IMR-90 (cell line): ENCODE measurements at regions not wholly inside any gene's neighbourhood (a gene's known extent, or its start where the extent isn't known, plus 50 kb on each side); places are given as distances from the start of the nearest gene placed in this dataset.

Experiments
- ATAC-seq: fragments of 200-7000 bp; cut with Tn5 transposase; 2 replicates; pipeline ENCODE4 v1.9.1; 2020; ENCODE audit warnings: low read depth, mild to moderate bottlenecking, moderate library complexity
- BruUV-seq: library from RNA; stranded (reverse); fragments of 400-500 nt; replicated peaks from 2 replicates; lab custom pipeline; 2021; lab: Mats Ljungman, UMichigan
- CTCF ChIA-PET: fragments of 300-600 bp; formaldehyde crosslinking; extraction: SDS; loops from one replicate; lab custom pipeline; 2021; ENCODE audit warnings: antibody characterized with exemption; lab: Yijun Ruan, JAX
- POLR2A ChIA-PET: fragments of 300-600 bp; sonication (Branson Sonifier 250); formaldehyde crosslinking; loops from one replicate; lab custom pipeline; 2022; ENCODE audit warnings: antibody characterized with exemption; ENCODE audit not compliant: unreplicated experiment; lab: Charles Lee
- DNase-seq: peaks from one replicate; pipeline ENCODE4 v3.0.0; 2013
- H2AFZ ChIP-seq: replicated peaks from 2 replicates; pipeline ENCODE3; 2013; ENCODE audit warnings: low read length, mild to moderate bottlenecking; ENCODE audit not compliant: poor library complexity
- H2AK5ac ChIP-seq: 2 replicates; pipeline ENCODE4 v1.6.1; 2013; ENCODE audit warnings: low read depth, low read length, inconsistent platforms
- H2AK9ac ChIP-seq: replicated peaks from 2 replicates; pipeline ENCODE3; 2013; ENCODE audit warnings: mild to moderate bottlenecking, low read depth, low read length, moderate library complexity; ENCODE audit not compliant: poor library complexity
- H2BK120ac ChIP-seq: 2 replicates; pipeline ENCODE4 v1.6.1; 2013; ENCODE audit warnings: low read depth, low read length, inconsistent platforms
- H2BK15ac ChIP-seq: 3 replicates; pipeline ENCODE4 v1.6.1; 2013; ENCODE audit warnings: low read depth, low read length, inconsistent platforms
- H2BK20ac ChIP-seq: 2 replicates; pipeline ENCODE4 v1.6.1; 2013; ENCODE audit warnings: low read depth, mild to moderate bottlenecking, inconsistent platforms, low read length, moderate library complexity
- H2BK5ac ChIP-seq: 2 replicates; pipeline ENCODE4 v1.6.1; 2013; ENCODE audit warnings: mild to moderate bottlenecking, low read depth, low read length, inconsistent platforms; ENCODE audit not compliant: poor library complexity, severe bottlenecking
- H3K14ac ChIP-seq: replicated peaks from 2 replicates; pipeline ENCODE4 v1.6.1; 2013; ENCODE audit warnings: low read depth, low read length, inconsistent platforms
- H3K18ac ChIP-seq: 2 replicates; pipeline ENCODE4 v1.6.1; 2013; ENCODE audit warnings: low read depth, low read length, control low read depth
- H3K23ac ChIP-seq: 2 replicates; pipeline ENCODE4 v1.6.1; 2013; ENCODE audit warnings: low read depth, low read length, inconsistent platforms
- H3K27ac ChIP-seq: 2 replicates; pipeline ENCODE4 v1.5.1; 2013; ENCODE audit warnings: mild to moderate bottlenecking, control low read depth, low read length; ENCODE audit not compliant: insufficient read depth
- H3K27me3 ChIP-seq: 2 replicates; pipeline ENCODE4 v1.6.1; 2013; ENCODE audit warnings: low read length; ENCODE audit not compliant: control insufficient read depth, insufficient read depth
- H3K36me3 ChIP-seq: 2 replicates; pipeline ENCODE4 v1.6.1; 2013; ENCODE audit warnings: low read length, mixed read lengths; ENCODE audit not compliant: control insufficient read depth, insufficient read depth
- H3K4ac ChIP-seq: 2 replicates; pipeline ENCODE4 v1.6.1; 2013; ENCODE audit warnings: low read depth, low read length, inconsistent platforms
- H3K4me1 ChIP-seq: 2 replicates; pipeline ENCODE4 v1.6.1; 2013; ENCODE audit warnings: low read length, mixed read lengths; ENCODE audit not compliant: control insufficient read depth, insufficient read depth
- H3K4me2 ChIP-seq: 2 replicates; pipeline ENCODE4 v1.6.1; 2013; ENCODE audit warnings: low read depth, mild to moderate bottlenecking, control low read depth, low read length, moderate library complexity
- H3K4me3 ChIP-seq: 2 replicates; pipeline ENCODE4 v1.5.1; 2013; ENCODE audit warnings: low read depth, mild to moderate bottlenecking, control low read depth, low read length, moderate library complexity; ENCODE audit not compliant: insufficient read depth
- H3K56ac ChIP-seq: 2 replicates; pipeline ENCODE4 v1.6.1; 2013; ENCODE audit warnings: low read length, inconsistent platforms; ENCODE audit not compliant: insufficient read depth; ENCODE audit errors: extremely low read depth
- H3K79me1 ChIP-seq, 2 experiments: 2 replicates each; pipeline ENCODE4 v1.6.1; 2013; ENCODE audit warnings: low read length in 2 of 2, inconsistent platforms in 1 of 2, low read depth in 1 of 2
- H3K9ac ChIP-seq: 2 replicates; pipeline ENCODE4 v1.6.1; 2013; ENCODE audit warnings: low read depth, low read length, control low read depth
- H3K9me1 ChIP-seq: 2 replicates; pipeline ENCODE4 v1.6.1; 2013; ENCODE audit warnings: low read length, inconsistent platforms; ENCODE audit not compliant: insufficient read depth
- H3K9me3 ChIP-seq: 2 replicates; pipeline ENCODE4 v1.6.1; 2013; ENCODE audit warnings: low read length; ENCODE audit not compliant: control insufficient read depth, insufficient read depth
- H4K20me1 ChIP-seq: 2 replicates; pipeline ENCODE4 v1.6.1; 2013; ENCODE audit warnings: low read length, inconsistent platforms; ENCODE audit not compliant: insufficient read depth
- H4K5ac ChIP-seq: 2 replicates; pipeline ENCODE4 v1.6.1; 2013; ENCODE audit warnings: mild to moderate bottlenecking, low read depth, low read length, control low read depth
- H4K8ac ChIP-seq, 2 experiments: 2 replicates each; pipeline ENCODE4 v1.6.1; 2013; ENCODE audit warnings: low read depth in 2 of 2, low read length in 2 of 2, control low read depth in 1 of 2, inconsistent platforms in 1 of 2
- H4K91ac ChIP-seq: 2 replicates; pipeline ENCODE4 v1.6.1; 2013; ENCODE audit warnings: low read depth, low read length, inconsistent platforms; ENCODE audit not compliant: insufficient read depth
- CHD1 ChIP-seq: IDR thresholded peaks from 2 replicates; pipeline ENCODE4 v1.6.1; 2012; ENCODE audit warnings: low read depth, low read length, improper control_type of control experiment
- FOS ChIP-seq: fragments of 150-350 bp; IDR thresholded peaks from 2 replicates; pipeline ENCODE4 v1.6.1; 2016; ENCODE audit warnings: low read depth, low read length
- MAFK ChIP-seq: IDR thresholded peaks from 2 replicates; pipeline ENCODE4 v1.6.1; 2012; ENCODE audit warnings: low read depth, low read length, improper control_type of control experiment
- SMC3 ChIP-seq: fragments of 150-350 bp; IDR thresholded peaks from 2 replicates; pipeline ENCODE4 v1.6.1; 2016; ENCODE audit warnings: low read depth, mild to moderate bottlenecking, antibody characterized with exemption, low read length, moderate library complexity
- WGBS, 2 experiments: methylation state at CpG; one replicate each; pipeline versions ENCODE4 v1.1.5 to v1.1.7; 2013; ENCODE audit warnings: missing lambda C conversion rate in 2 of 2; ENCODE audit not compliant: insufficient read length in 1 of 2; ENCODE audit errors: extremely low coverage in 2 of 2; 5-methylcytosine and 5-hydroxymethylcytosine counted together
- dilution Hi-C: fragments of 300-500 bp; cut with HindIII; formaldehyde crosslinking; loops from one replicate; pipeline ENCODE4 v1.14.3; 2018; ENCODE audit warnings: low sequenced_read_pairs; ENCODE audit not compliant: unreplicated experiment
- in situ Hi-C: fragments of 300-500 bp; cut with MboI; formaldehyde crosslinking; loops from 3 replicates; pipeline ENCODE4 v1.14.3; 2019; ENCODE audit warnings: low sequenced_read_pairs, inconsistent platforms, mixed read lengths
- intact Hi-C: fragments of 100-400 bp; cut with micrococcal nuclease; formaldehyde crosslinking; loops from 2 replicates; pipeline ENCODE4 v1.10.0; 2022

DNA sequence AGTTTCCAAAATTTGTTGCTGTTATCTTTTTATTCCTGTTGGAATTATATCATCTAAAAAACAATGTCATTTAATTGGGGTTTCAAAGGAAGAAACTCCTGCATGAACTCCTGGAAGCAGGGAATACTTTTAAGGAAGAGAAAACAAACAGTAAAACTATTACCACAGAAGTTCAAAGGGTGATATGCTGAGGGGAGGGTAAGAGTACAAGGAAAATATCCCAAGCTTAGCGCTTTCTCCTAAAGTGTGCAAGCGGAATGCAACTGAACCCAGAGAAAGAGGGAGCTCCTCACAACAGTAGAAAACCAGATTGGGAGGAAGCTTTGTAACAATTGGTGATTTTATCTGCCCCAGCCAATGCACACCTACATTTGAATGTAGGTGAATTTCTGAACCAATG lies 175.1 kb downstream of the NUFIP1 start:
- H3K4me1 ChIP-seq, result peaks cover 25% of the 10 kb centered on the region
- no peak overlapping the region; the same call in 1 of the 2 replicates for H2AK5ac ChIP-seq
- WGBS, 2 experiments, result no CpG with 5 or more reads among the region's 2 CpGs
- H3K14ac ChIP-seq, result peak overlapping the region; percentile 24; the same call in 1 of the 2 replicates
- peaks cover 23% of the 10 kb centered on the region for H3K9me1 ChIP-seq
- peak overlapping the region; percentile 64; the same call in 1 of the 2 replicates for H3K4ac ChIP-seq
- no peak overlapping the region for H2AK9ac ChIP-seq
- in situ Hi-C loops, result no loop called here
- no peak overlapping the region for H3K23ac ChIP-seq
- ATAC-seq, result no peak
- H3K27ac ChIP-seq, result no peak overlapping the region
- H3K56ac ChIP-seq, result no peak overlapping the region
- H2BK5ac ChIP-seq, result no peak overlapping the region
- H2BK120ac ChIP-seq, result no peak overlapping the region; the same call in 1 of the 2 replicates
- H2BK20ac ChIP-seq, result peak overlapping the region; percentile 75
- ChIA-PET POLR2A (no interaction called here), CTCF (interaction anchor here (0.6 to 0.9 kb wide), 2 partner anchors 240 to 335 kb away, joined by 3 read pairs; no protein-coding TSS in a partner anchor)
- no peak overlapping the region for H3K9ac ChIP-seq
- H3K4me3 ChIP-seq, result no peak overlapping the region
- no peak overlapping the region for H3K4me2 ChIP-seq
- H4K8ac ChIP-seq, result no peak overlapping the region; a peak in 1 of 4 replicates
- H4K20me1 ChIP-seq, result no peaks in the 10 kb centered on the region
- no peak overlapping the region for H2AFZ ChIP-seq
- intact Hi-C loops, result loop anchor here (10.0 kb wide), 1 partner anchor 329 kb away; no protein-coding TSS in a partner anchor
- no TSS peak for BruUV-seq
- no peaks in the 10 kb centered on the region for H3K36me3 ChIP-seq
- H3K18ac ChIP-seq, result peak overlapping the region; percentile 20; the same call in 1 of the 2 replicates
- H4K5ac ChIP-seq, result peak overlapping the region; percentile 20; the same call in 1 of the 2 replicates
- dilution Hi-C loops, result no loop called here
- 0 out of 4 replicates have a peak, but pooled peaks cover 0 to 6% of the 10 kb centered on the region in 2 experiments for H3K79me1 ChIP-seq
- H2BK15ac ChIP-seq, result peak overlapping the region; percentile 93; the same call in 2 of the 3 replicates
- H3K9me3 ChIP-seq, result no peaks in the 10 kb centered on the region
- DNase-seq, result no peak
- no peak overlapping the region for H4K91ac ChIP-seq
- H3K27me3 ChIP-seq, result no peaks in the 10 kb centered on the region
- TF ChIP-seq FOS (no peak), CHD1 (no peak), MAFK (no peak), SMC3 (no peak)
